T-helper 2 cell treated with Interferon-gamma antibody and Interleukin-4, amounts not matched to agents 5 μg/mL and 100 μg/mL, for 36 hours (primary cell): ENCODE measurements at regions not wholly inside any gene's neighbourhood (a gene's known extent, or its start where the extent isn't known, plus 50 kb on each side); places are given as distances from the start of the nearest gene placed in this dataset.

Experiments
- DNase-seq: peaks from one replicate; pipeline ENCODE4 v3.0.0; 2021; ENCODE audit warnings: low spot score
- H3K27ac Mint-ChIP-seq: one replicate; pipeline ENCODE4 v1.8.0; 2021; ENCODE audit warnings: mild to moderate bottlenecking, mixed read lengths
- H3K27me3 Mint-ChIP-seq: one replicate; pipeline ENCODE4 v1.8.0; 2021; ENCODE audit warnings: low read depth, mixed read lengths
- H3K36me3 Mint-ChIP-seq: one replicate; pipeline ENCODE4 v1.8.0; 2021; ENCODE audit warnings: low read depth, mixed read lengths
- H3K4me1 Mint-ChIP-seq: one replicate; pipeline ENCODE4 v1.8.0; 2021; ENCODE audit warnings: low read depth, mixed read lengths
- H3K4me3 Mint-ChIP-seq: one replicate; pipeline ENCODE4 v1.8.0; 2022; ENCODE audit warnings: mild to moderate bottlenecking, moderate library complexity, mixed read lengths
- H3K9me3 Mint-ChIP-seq: one replicate; pipeline ENCODE4 v1.8.0; 2021; ENCODE audit warnings: mixed read lengths

- Mint-ChIP-seq H3K27ac (no peak overlapping the region), H3K4me3 (no peak overlapping the region), H3K9me3 (no peaks in the 10 kb centered on the region), H3K36me3 (no peaks in the 10 kb centered on the region), H3K27me3 (peaks cover 3% of the 10 kb centered on the region), H3K4me1 (no peaks in the 10 kb centered on the region)
- no peak for DNase-seq
Observed at GRCh38 chr13:109615721-109616420, 170.5 kb downstream of the IRS2 start.

GRCh38 chr13:109611912-109612691 lies 174.3 kb downstream of the IRS2 start:
- Mint-ChIP-seq H3K9me3 (no peaks in the 10 kb centered on the region), H3K4me3 (no peak overlapping the region), H3K4me1 (no peaks in the 10 kb centered on the region), H3K27me3 (peaks cover 5% of the 10 kb centered on the region), H3K27ac (no peak overlapping the region), H3K36me3 (no peaks in the 10 kb centered on the region)
- no peak for DNase-seq

GRCh38 chr13:109610517-109610916 lies 175.9 kb downstream of the IRS2 start:
- no peaks in the 10 kb centered on the region for H3K36me3 Mint-ChIP-seq
- no peaks in the 10 kb centered on the region for H3K9me3 Mint-ChIP-seq
- peak; percentile 4 for DNase-seq
- no peaks in the 10 kb centered on the region for H3K4me1 Mint-ChIP-seq
- no peak overlapping the region for H3K27ac Mint-ChIP-seq
- no peak overlapping the region for H3K4me3 Mint-ChIP-seq
- H3K27me3 Mint-ChIP-seq = peaks cover 5% of the 10 kb centered on the region

GRCh38 chr13:109608503-109608902 lies 177.9 kb downstream of the IRS2 start:
- Mint-ChIP-seq H3K27ac (no peak overlapping the region), H3K4me1 (no peaks in the 10 kb centered on the region), H3K36me3 (no peaks in the 10 kb centered on the region), H3K27me3 (peaks cover 5% of the 10 kb centered on the region), H3K9me3 (no peaks in the 10 kb centered on the region), H3K4me3 (no peak overlapping the region)
- no peak for DNase-seq

- peaks cover 3% of the 10 kb centered on the region for H3K27me3 Mint-ChIP-seq
- H3K4me1 Mint-ChIP-seq = no peaks in the 10 kb centered on the region
- no peak overlapping the region for H3K27ac Mint-ChIP-seq
- DNase-seq = no peak
- H3K4me3 Mint-ChIP-seq = no peak overlapping the region
- no peaks in the 10 kb centered on the region for H3K9me3 Mint-ChIP-seq
- H3K36me3 Mint-ChIP-seq = no peaks in the 10 kb centered on the region
Observed at GRCh38 chr13:109608059-109608458, 178.3 kb downstream of the IRS2 start.

- Mint-ChIP-seq H3K4me3 (no peak overlapping the region), H3K36me3 (no peaks in the 10 kb centered on the region), H3K9me3 (no peaks in the 10 kb centered on the region), H3K27me3 (peaks cover 2% of the 10 kb centered on the region), H3K4me1 (no peaks in the 10 kb centered on the region), H3K27ac (no peak overlapping the region)
- no peak for DNase-seq
Observed at GRCh38 chr13:109606520-109606919, 179.9 kb downstream of the IRS2 start.

- Mint-ChIP-seq H3K36me3 (no peaks in the 10 kb centered on the region), H3K9me3 (no peaks in the 10 kb centered on the region), H3K4me3 (no peak overlapping the region), H3K4me1 (no peaks in the 10 kb centered on the region), H3K27ac (no peak overlapping the region), H3K27me3 (peaks cover 4% of the 10 kb centered on the region)
- no peak for DNase-seq
Observed at GRCh38 chr13:109605846-109606245, 180.5 kb downstream of the IRS2 start.

GRCh38 chr13:109604894-109605293 lies 181.5 kb downstream of the IRS2 start:
- DNase-seq = no peak
- Mint-ChIP-seq H3K4me3 (no peak overlapping the region), H3K4me1 (no peaks in the 10 kb centered on the region), H3K27me3 (peaks cover 4% of the 10 kb centered on the region), H3K27ac (no peak overlapping the region), H3K9me3 (no peaks in the 10 kb centered on the region), H3K36me3 (no peaks in the 10 kb centered on the region)

GRCh38 chr13:109602356-109602755 lies 184.0 kb downstream of the IRS2 start:
- H3K27me3 Mint-ChIP-seq = peaks cover 2% of the 10 kb centered on the region
- DNase-seq = no peak
- H3K27ac Mint-ChIP-seq = no peak overlapping the region
- no peaks in the 10 kb centered on the region for H3K9me3 Mint-ChIP-seq
- H3K4me1 Mint-ChIP-seq = no peaks in the 10 kb centered on the region
- no peaks in the 10 kb centered on the region for H3K36me3 Mint-ChIP-seq
- H3K4me3 Mint-ChIP-seq = no peak overlapping the region

- Mint-ChIP-seq H3K9me3 (no peaks in the 10 kb centered on the region), H3K27me3 (peaks cover 2% of the 10 kb centered on the region), H3K4me3 (no peak overlapping the region), H3K27ac (no peak overlapping the region), H3K36me3 (no peaks in the 10 kb centered on the region), H3K4me1 (no peaks in the 10 kb centered on the region)
- no peak for DNase-seq
Observed at GRCh38 chr13:109599901-109600657, 186.3 kb downstream of the IRS2 start.

- Mint-ChIP-seq H3K4me1 (peaks cover 1% of the 10 kb centered on the region), H3K4me3 (no peak overlapping the region), H3K27me3 (peaks cover 3% of the 10 kb centered on the region), H3K9me3 (no peaks in the 10 kb centered on the region), H3K27ac (no peak overlapping the region), H3K36me3 (no peaks in the 10 kb centered on the region)
- DNase-seq = no peak
Observed at GRCh38 chr13:109595471-109595870, 190.9 kb downstream of the IRS2 start.

GRCh38 chr13:109593230-109593629 lies 193.2 kb downstream of the IRS2 start:
- Mint-ChIP-seq H3K36me3 (no peaks in the 10 kb centered on the region), H3K27me3 (peaks cover 6% of the 10 kb centered on the region), H3K27ac (no peak overlapping the region), H3K4me3 (no peak overlapping the region), H3K9me3 (no peaks in the 10 kb centered on the region), H3K4me1 (peaks cover 4% of the 10 kb centered on the region)
- no peak for DNase-seq

- H3K36me3 Mint-ChIP-seq = no peaks in the 10 kb centered on the region
- peaks cover 6% of the 10 kb centered on the region for H3K27me3 Mint-ChIP-seq
- H3K9me3 Mint-ChIP-seq = no peaks in the 10 kb centered on the region
- H3K27ac Mint-ChIP-seq = no peak overlapping the region
- H3K4me1 Mint-ChIP-seq = peaks cover 4% of the 10 kb centered on the region
- no peak overlapping the region for H3K4me3 Mint-ChIP-seq
- no peak for DNase-seq
Observed at GRCh38 chr13:109592770-109593169, 193.6 kb downstream of the IRS2 start.

- Mint-ChIP-seq H3K4me1 (peaks cover 4% of the 10 kb centered on the region), H3K27ac (no peak overlapping the region), H3K4me3 (no peak overlapping the region), H3K9me3 (no peaks in the 10 kb centered on the region), H3K36me3 (no peaks in the 10 kb centered on the region), H3K27me3 (peaks cover 11% of the 10 kb centered on the region)
- no peak for DNase-seq
Observed at GRCh38 chr13:109587689-109588088, 198.7 kb downstream of the IRS2 start.
